Right atrium auricular region (tissue), 2 donors: ENCODE measurements at regions not wholly inside any gene's neighbourhood (a gene's known extent, or its start where the extent isn't known, plus 50 kb on each side); places are given as distances from the start of the nearest gene placed in this dataset.
"Not testable (repeated sequence)": the region's sequence is repeated elsewhere in the genome, so short reads cannot be mapped to it uniquely, and the experiment has no call there.

Experiments
- DNase-seq: peaks from one replicate; pipeline ENCODE4 v3.0.0-alpha.2; 2019; ENCODE audit warnings: low spot score
- H3K27ac ChIP-seq, 2 donors: fragments of 200-600 bp; sonication (generic); 1 replicate in 1 of 2; 2 replicates in 1 of 2; pipeline ENCODE4 v1.5.1; 2016 to 2019
- H3K27me3 ChIP-seq, 2 donors: fragments of 200-600 bp; sonication (generic); one replicate each; pipeline versions ENCODE4 v1.5.1 to v1.6.0; 2017 to 2019
- H3K36me3 ChIP-seq: fragments of 200-600 bp; sonication (generic); one replicate; pipeline ENCODE4 v1.5.1; 2016
- H3K4me1 ChIP-seq, 2 donors: fragments of 200-600 bp; sonication (generic); one replicate each; pipeline versions ENCODE4 v1.5.1 to v1.6.0; 2017 to 2019
- H3K4me3 ChIP-seq, 2 donors: fragments of 200-600 bp; sonication (generic); 1 replicate in 1 of 2; 2 replicates in 1 of 2; pipeline ENCODE4 v1.5.1; 2017 to 2019; ENCODE audit warnings: mild to moderate bottlenecking in 1 of 2, moderate library complexity in 1 of 2
- H3K9me3 ChIP-seq, 2 donors: fragments of 200-600 bp; sonication (generic); one replicate each; pipeline ENCODE4 v1.5.1; 2019
- TF ChIP-seq, protein P1 (sequence below), 2 donors: fragments of 200-600 bp; sonication (generic); IDR thresholded peaks; one replicate each; pipeline ENCODE4 v1.5.1; 2019; ENCODE audit warnings: antibody characterized with exemption in 2 of 2

DNA sequence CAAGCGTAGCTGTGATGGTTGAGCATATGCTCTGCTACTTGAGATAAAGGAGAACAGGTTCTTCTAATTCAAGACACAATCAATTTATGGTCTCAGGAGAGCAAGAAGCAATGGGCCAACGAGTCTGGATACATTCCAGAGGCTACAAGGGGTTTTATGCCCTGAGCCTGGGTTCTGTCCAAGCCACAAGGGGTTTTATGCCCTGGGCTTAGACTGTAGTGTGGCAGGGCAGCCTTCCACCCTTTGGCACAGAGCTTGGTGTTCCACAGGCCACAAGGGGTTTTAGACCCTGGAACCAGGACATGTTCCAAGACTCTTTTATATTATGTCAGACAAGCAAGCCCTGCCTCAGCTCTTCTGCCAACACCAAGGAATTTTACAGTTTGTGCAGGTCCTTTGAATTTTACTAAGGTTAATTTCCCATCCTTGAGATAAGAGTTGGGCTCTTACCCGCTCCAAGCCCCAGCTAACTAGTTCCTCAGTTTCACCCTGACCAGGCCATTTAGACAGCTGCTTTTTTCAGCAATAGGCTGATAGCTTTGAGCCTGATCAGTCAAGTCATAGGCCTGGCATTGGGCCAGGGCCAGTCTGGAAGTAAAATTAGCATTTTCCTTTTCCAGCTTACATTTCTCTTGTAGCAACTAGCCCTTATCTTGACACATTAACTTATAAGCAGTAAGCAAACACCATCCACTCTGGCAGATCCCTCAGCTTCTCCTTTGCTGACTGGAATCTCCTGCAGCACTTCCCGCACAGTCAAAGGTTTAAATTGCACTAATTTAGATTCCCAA lies 95.0 kb downstream of the ZNF737 start:
- H3K4me3 ChIP-seq = no peak overlapping the region
- no peaks in the 10 kb centered on the region for H3K36me3 ChIP-seq
- H3K27me3 ChIP-seq = no peaks in the 10 kb centered on the region
- H3K27ac ChIP-seq = no peak overlapping the region
- TF ChIP-seq, protein P1, sequence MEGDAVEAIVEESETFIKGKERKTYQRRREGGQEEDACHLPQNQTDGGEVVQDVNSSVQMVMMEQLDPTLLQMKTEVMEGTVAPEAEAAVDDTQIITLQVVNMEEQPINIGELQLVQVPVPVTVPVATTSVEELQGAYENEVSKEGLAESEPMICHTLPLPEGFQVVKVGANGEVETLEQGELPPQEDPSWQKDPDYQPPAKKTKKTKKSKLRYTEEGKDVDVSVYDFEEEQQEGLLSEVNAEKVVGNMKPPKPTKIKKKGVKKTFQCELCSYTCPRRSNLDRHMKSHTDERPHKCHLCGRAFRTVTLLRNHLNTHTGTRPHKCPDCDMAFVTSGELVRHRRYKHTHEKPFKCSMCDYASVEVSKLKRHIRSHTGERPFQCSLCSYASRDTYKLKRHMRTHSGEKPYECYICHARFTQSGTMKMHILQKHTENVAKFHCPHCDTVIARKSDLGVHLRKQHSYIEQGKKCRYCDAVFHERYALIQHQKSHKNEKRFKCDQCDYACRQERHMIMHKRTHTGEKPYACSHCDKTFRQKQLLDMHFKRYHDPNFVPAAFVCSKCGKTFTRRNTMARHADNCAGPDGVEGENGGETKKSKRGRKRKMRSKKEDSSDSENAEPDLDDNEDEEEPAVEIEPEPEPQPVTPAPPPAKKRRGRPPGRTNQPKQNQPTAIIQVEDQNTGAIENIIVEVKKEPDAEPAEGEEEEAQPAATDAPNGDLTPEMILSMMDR (IDR thresholded peaks at IDR 0.05) = no peak
- no peaks in the 10 kb centered on the region for H3K9me3 ChIP-seq
- DNase-seq = no peak
- H3K4me1 ChIP-seq = no peaks in the 10 kb centered on the region

DNA sequence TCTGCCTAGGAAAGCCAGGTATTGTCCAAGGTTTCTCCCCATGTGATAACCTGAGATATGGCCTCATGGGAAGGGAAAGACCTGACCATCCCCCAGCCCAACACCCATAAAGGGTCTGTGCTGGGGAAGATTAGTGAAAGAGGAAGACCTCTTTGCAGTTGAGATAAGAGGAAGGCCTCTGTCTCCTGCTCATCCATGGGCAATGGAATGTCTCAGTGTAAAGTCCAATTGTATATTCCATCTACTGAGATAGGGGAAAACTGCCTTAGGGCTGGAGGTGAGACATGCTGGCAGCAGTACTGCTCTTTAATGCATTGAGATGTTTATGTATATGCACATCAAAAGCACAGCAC lies 99.0 kb downstream of the ZNF737 start:
- not testable (repeated sequence) for H3K4me3 ChIP-seq, H3K4me1 ChIP-seq, H3K9me3 ChIP-seq, H3K27me3 ChIP-seq, DNase-seq, H3K27ac ChIP-seq, H3K36me3 ChIP-seq

DNA sequence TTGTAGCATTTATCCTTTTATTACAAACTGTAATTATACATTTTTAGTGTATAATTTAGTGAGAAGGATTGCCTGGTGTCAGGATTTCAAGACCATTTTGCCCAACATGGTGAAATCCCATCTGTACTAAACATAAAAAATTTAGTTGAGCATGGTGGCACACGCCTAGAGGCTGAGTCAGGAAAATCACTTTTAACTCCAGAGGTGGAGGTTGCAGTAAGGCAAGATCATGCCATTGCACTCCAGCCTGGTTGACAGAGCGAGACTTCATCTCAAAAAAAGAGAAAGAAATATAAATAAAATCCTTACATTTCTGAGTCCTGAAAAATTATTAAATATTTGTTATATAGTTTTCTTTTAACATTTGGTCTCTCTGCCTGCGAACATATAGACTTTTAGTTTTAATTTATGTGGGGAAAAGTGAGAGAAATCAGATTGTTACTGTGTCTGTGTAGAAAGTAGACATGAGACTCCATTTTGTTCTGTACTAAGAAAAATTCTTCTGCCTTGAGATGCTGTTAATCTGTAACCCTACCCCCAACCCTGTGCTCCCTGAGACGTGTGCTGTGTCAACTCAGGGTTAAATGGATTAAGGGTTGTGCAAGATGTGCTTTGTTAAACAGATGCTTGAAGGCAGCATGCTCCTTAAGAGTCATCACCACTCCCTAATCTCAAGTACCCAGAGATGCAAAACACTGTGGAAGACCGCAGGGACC lies 99.5 kb downstream of the ZNF737 start:
- not testable (repeated sequence) for H3K27me3 ChIP-seq, H3K27ac ChIP-seq, DNase-seq, H3K4me3 ChIP-seq, H3K36me3 ChIP-seq, H3K4me1 ChIP-seq, H3K9me3 ChIP-seq

DNA sequence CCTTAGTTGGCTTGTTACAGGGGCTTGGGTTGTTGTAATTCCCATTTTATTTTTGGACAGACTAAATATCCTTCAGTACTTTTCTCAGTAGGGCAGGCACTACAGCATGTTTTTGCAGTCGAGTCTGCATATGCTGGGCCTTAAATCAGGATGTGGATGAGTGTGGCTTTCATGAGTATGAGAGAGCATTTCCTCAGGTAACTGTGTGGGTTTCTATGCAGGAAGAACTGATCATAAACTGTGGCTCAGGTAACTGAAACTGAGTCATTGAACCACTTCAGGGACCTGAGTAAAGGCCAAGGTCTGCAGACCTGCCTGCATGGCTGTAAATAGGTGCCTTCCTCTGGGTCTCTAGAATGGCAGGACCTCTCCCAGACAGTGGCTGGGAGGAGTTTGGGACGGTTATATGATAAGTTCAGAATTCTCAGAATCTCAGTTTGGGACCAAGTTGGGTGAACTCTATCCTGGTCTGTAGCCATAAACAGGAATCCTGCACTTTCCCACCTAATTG lies 112.1 kb downstream of the ZNF737 start:
- DNase-seq = no peak
- Histone ChIP-seq H3K27ac (no peak overlapping the region), H3K36me3 (no peaks in the 10 kb centered on the region)

DNA sequence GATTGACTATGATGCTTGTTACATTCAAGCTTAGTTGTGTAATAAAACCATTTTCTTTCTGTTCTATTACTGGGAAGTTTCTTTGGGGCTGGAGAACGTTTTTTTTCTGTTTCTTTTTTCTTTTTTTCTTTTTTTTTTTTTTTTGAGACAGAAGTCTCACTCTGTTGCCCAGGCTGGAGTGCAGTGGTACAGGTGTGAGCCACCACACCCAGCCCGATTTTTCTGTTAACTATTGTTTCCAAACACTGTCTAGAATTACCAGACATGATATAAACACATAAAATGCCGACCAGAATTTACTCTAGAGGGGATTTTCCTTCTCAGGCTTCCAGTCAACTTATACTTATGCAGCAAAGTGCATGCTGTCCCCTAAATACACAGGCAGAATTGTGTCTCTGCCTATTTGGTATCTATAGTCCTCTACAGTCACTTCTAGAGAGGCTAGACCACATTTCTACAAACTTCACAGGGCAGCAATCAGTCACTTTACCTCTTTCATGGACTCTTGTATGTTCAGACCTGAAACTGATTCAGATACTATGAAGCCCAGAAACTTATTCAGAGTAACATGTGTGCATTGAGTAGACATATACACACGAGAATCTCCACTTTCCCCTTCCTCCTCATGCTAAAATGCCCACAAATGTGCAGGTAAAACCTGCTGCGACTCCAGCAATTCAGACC lies 121.2 kb downstream of the ZNF737 start:
- no peak overlapping the region for H3K4me3 ChIP-seq

More for the DNA sequence above, 112.1 kb downstream of the ZNF737 start:
- Histone ChIP-seq H3K27me3 (no peaks in the 10 kb centered on the region), H3K9me3 (no peaks in the 10 kb centered on the region), H3K4me1 (no peaks in the 10 kb centered on the region), H3K4me3 (no peak overlapping the region)
- TF ChIP-seq, protein P1 (IDR thresholded peaks at IDR 0.05) = no peak

DNA sequence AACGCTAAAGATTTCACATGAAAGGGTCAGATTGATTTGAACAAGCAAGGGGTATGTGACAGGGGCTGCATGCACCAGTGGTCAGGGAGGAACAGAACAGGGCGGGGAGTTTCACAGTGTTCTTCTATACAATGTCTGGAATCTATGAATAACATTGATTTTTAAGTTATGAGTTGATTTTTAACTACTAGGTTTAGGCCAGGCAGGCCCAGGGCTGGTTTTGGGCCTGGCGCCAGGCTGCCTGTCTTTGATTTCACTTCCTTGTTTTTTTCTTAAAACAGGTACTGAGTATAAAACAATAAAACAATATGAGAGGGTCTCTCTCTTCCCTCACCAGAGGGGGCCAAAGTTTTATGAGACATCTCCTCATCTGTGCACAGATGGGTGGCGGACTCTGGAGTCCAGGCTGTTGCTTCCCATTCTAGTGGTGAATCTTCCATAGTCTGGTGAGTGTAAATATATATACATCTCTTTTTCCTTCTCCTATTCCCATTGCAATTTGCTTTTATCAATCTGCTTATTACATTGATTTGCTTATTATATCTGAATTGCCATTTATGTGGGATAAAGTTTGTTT lies 133.2 kb downstream of the ZNF737 start:
- H3K9me3 ChIP-seq, H3K27me3 ChIP-seq, H3K27ac ChIP-seq: not testable (repeated sequence)

More for the DNA sequence above, 121.2 kb downstream of the ZNF737 start:
- Histone ChIP-seq H3K27ac (no peak overlapping the region), H3K27me3 (no peaks in the 10 kb centered on the region), H3K4me1 (no peaks in the 10 kb centered on the region), H3K36me3 (no peaks in the 10 kb centered on the region), H3K9me3 (no peaks in the 10 kb centered on the region)
- TF ChIP-seq, protein P1 (IDR thresholded peaks at IDR 0.05) = no peak
- DNase-seq = no peak

DNA sequence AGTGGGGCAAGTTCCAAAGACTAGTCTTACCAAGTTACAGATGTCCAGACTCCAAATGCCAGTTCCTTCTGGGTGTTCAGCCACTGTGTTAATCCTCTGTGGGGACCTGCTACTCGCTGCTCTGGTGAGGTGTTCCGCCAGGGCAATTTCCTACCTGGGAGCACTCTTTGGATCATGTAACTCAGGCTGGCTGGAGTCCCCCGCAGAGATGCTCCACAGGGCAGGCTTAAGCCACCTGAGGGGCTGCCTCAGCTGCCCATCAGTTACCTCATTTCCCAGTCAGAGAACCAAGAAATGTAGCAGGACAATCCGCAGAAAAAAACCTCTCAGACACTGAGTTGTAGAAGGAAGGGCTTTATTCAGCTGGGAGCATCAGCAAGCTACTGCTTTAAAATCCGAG lies 133.8 kb downstream of the ZNF737 start:
- TF ChIP-seq, protein P1 (IDR thresholded peaks at IDR 0.05) = no peak

More for the DNA sequence above, 133.2 kb downstream of the ZNF737 start:
- H3K4me1 ChIP-seq, H3K36me3 ChIP-seq, DNase-seq, H3K4me3 ChIP-seq: not testable (repeated sequence)

More for the DNA sequence above, 133.8 kb downstream of the ZNF737 start:
- H3K27me3 ChIP-seq = no peaks in the 10 kb centered on the region
- DNase-seq = no peak
- H3K9me3 ChIP-seq = no peaks in the 10 kb centered on the region
- no peaks in the 10 kb centered on the region for H3K36me3 ChIP-seq
- H3K27ac ChIP-seq = no peak overlapping the region
- no peak overlapping the region for H3K4me3 ChIP-seq
- H3K4me1 ChIP-seq = no peaks in the 10 kb centered on the region
